Hematopoietic multipotent progenitor cell treated with erythropoietin and hydrocortisone succinate and interleukin-3 and kit ligand, for 17 days (in vitro differentiated cells): ENCODE measurements at regions not wholly inside any gene's neighbourhood (a gene's known extent, or its start where the extent isn't known, plus 50 kb on each side); places are given as distances from the start of the nearest gene placed in this dataset.

Experiments
- DNase-seq: peaks from one replicate; pipeline ENCODE4 v3.0.0-alpha.2; 2015; ENCODE audit warnings: low spot score

GRCh38 chr7:46492466-46492865 is 571.4 kb upstream of the IGFBP3 start:
- DNase-seq, result no peak

- DNase-seq, result no peak
Observed at GRCh38 chr7:46490406-46490805, 569.3 kb upstream of the IGFBP3 start.

GRCh38 chr7:46489106-46489505 is 568.0 kb upstream of the IGFBP3 start:
- DNase-seq, result no peak

- no peak for DNase-seq
Observed at GRCh38 chr7:46488607-46489006, 567.5 kb upstream of the IGFBP3 start.

- no peak for DNase-seq
Observed at GRCh38 chr7:46486256-46487206, 565.5 kb upstream of the IGFBP3 start.

GRCh38 chr7:46485481-46486065 is 564.5 kb upstream of the IGFBP3 start:
- no peak for DNase-seq

- no peak for DNase-seq
Observed at GRCh38 chr7:46484906-46485305, 563.8 kb upstream of the IGFBP3 start.

- DNase-seq, result no peak
Observed at GRCh38 chr7:46480619-46481018, 559.5 kb upstream of the IGFBP3 start.

GRCh38 chr7:46479680-46480079 is 558.6 kb upstream of the IGFBP3 start:
- no peak for DNase-seq

- no peak for DNase-seq
Observed at GRCh38 chr7:46478046-46478445, 557.0 kb upstream of the IGFBP3 start.

- no peak for DNase-seq
Observed at GRCh38 chr7:46468753-46469356, 547.8 kb upstream of the IGFBP3 start.

- DNase-seq, result no peak
Observed at GRCh38 chr7:46463170-46463569, 542.1 kb upstream of the IGFBP3 start.

GRCh38 chr7:46461334-46461777 is 540.3 kb upstream of the IGFBP3 start:
- no peak for DNase-seq

GRCh38 chr7:46459942-46460341 is 538.9 kb upstream of the IGFBP3 start:
- no peak for DNase-seq

GRCh38 chr7:46454816-46455215 is 533.7 kb upstream of the IGFBP3 start:
- DNase-seq, result no peak

- DNase-seq, result no peak
Observed at GRCh38 chr7:46452561-46453135, 531.6 kb upstream of the IGFBP3 start.

GRCh38 chr7:46451846-46452245 is 530.8 kb upstream of the IGFBP3 start:
- no peak for DNase-seq

GRCh38 chr7:46450886-46451285 is 529.8 kb upstream of the IGFBP3 start:
- DNase-seq, result no peak

GRCh38 chr7:46450425-46450824 is 529.4 kb upstream of the IGFBP3 start:
- DNase-seq, result no peak

GRCh38 chr7:46449743-46450142 is 528.7 kb upstream of the IGFBP3 start:
- DNase-seq, result no peak

- no peak for DNase-seq
Observed at GRCh38 chr7:46448478-46448877, 527.4 kb upstream of the IGFBP3 start.

GRCh38 chr7:46446151-46446550 is 525.1 kb upstream of the IGFBP3 start:
- DNase-seq, result no peak

GRCh38 chr7:46444256-46444655 is 523.2 kb upstream of the IGFBP3 start:
- no peak for DNase-seq
